Liver (tissue), 3 donors: ENCODE measurements at regions not wholly inside any gene's neighbourhood (a gene's known extent, or its start where the extent isn't known, plus 50 kb on each side); places are given as distances from the start of the nearest gene placed in this dataset.

Experiments used
- GABPA ChIP-seq, 2 donors: IDR thresholded peaks in 1 of 2; conservative IDR thresholded peaks in 1 of 2; 2 replicates each; pipeline ENCODE4 v1.6.1; 2016; ENCODE audit warnings: antibody characterized with exemption in 2 of 2, mild to moderate bottlenecking in 1 of 2, moderate library complexity in 1 of 2
- RAD21 ChIP-seq, 2 donors: IDR thresholded peaks; 2 replicates each; pipeline ENCODE4 v1.6.1; 2016; ENCODE audit warnings: antibody characterized with exemption in 2 of 2, mild to moderate bottlenecking in 2 of 2
- SP1 ChIP-seq: IDR thresholded peaks from 2 replicates; pipeline ENCODE4 v1.6.1; 2018; ENCODE audit warnings: antibody characterized with exemption, mild to moderate bottlenecking
- TF ChIP-seq, protein P1 (sequence below): fragments of 150-350 bp; IDR thresholded peaks from 2 replicates; pipeline ENCODE4 v1.5.1; 2017; ENCODE audit warnings: improper control_type of control experiment, low read depth, low read length; ENCODE audit not compliant: missing input control
- donor health status: healthy.
- donor health status: healthy.

DNA sequence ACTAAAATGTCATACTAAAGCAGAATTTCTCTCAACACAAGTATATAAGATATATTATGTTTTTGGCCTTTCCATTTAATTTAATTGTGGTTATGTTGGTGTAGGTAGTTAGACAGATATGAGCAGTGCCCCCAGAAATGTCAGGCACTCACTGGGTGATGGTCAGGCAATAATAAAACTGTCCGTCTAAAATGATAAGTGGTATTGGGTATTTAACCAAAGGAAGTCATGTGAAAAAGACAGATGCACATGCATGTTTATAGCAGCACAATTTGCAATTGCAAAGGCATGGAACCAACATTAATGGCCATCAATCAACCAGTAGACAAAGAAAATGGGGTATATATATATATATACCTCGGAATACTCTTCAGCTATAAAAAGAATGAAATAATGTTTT lies 936.6 kb upstream of the SLC39A10 start:
- TF ChIP-seq, protein P1, sequence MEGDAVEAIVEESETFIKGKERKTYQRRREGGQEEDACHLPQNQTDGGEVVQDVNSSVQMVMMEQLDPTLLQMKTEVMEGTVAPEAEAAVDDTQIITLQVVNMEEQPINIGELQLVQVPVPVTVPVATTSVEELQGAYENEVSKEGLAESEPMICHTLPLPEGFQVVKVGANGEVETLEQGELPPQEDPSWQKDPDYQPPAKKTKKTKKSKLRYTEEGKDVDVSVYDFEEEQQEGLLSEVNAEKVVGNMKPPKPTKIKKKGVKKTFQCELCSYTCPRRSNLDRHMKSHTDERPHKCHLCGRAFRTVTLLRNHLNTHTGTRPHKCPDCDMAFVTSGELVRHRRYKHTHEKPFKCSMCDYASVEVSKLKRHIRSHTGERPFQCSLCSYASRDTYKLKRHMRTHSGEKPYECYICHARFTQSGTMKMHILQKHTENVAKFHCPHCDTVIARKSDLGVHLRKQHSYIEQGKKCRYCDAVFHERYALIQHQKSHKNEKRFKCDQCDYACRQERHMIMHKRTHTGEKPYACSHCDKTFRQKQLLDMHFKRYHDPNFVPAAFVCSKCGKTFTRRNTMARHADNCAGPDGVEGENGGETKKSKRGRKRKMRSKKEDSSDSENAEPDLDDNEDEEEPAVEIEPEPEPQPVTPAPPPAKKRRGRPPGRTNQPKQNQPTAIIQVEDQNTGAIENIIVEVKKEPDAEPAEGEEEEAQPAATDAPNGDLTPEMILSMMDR: no peak
- TF ChIP-seq SP1 (no peak), RAD21 (IDR thresholded peaks at IDR 0.05) (no peak), GABPA (IDR thresholded peaks at IDR 0.05 in 1 of 2, conservative IDR thresholded peaks at IDR 0.05 in 1 of 2) (no peak)
